NAMALWA (cell line): ENCODE measurements at regions not wholly inside any gene's neighbourhood (a gene's known extent, or its start where the extent isn't known, plus 50 kb on each side); places are given as distances from the start of the nearest gene placed in this dataset.

Experiments used
- DNase-seq: peaks from one replicate; pipeline ENCODE4 v3.0.0-alpha.2; 2015; ENCODE audit warnings: low spot score

GRCh38 chr2:150663143-150663542 lies 175.7 kb upstream of the RND3 start:
- no peak for DNase-seq

GRCh38 chr2:150656002-150656401 lies 168.5 kb upstream of the RND3 start:
- no peak for DNase-seq

- DNase-seq: no peak
Observed at GRCh38 chr2:150653351-150653750, 165.9 kb upstream of the RND3 start.

GRCh38 chr2:150647943-150648342 lies 160.5 kb upstream of the RND3 start:
- no peak for DNase-seq

DNA sequence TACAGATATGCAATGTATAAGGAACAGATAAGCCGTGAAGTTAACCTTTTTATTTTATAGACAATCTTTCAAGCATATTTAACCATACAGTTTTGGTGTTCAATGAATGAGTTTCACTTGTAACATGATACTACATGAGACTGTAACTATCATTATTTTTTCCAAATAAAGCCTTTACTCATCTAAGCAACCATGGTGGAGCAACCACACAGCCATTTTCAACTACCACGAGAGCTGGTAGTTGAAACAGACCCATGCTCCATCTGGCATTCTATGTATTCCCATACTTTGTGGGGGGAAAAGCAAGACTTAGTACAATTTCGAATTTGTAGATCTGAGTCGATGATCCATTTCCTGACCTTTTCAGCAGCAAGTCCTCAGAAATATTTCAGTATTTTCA lies 159.3 kb upstream of the RND3 start:
- no peak for DNase-seq

GRCh38 chr2:150644298-150645067 lies 157.0 kb upstream of the RND3 start:
- DNase-seq: no peak

DNA sequence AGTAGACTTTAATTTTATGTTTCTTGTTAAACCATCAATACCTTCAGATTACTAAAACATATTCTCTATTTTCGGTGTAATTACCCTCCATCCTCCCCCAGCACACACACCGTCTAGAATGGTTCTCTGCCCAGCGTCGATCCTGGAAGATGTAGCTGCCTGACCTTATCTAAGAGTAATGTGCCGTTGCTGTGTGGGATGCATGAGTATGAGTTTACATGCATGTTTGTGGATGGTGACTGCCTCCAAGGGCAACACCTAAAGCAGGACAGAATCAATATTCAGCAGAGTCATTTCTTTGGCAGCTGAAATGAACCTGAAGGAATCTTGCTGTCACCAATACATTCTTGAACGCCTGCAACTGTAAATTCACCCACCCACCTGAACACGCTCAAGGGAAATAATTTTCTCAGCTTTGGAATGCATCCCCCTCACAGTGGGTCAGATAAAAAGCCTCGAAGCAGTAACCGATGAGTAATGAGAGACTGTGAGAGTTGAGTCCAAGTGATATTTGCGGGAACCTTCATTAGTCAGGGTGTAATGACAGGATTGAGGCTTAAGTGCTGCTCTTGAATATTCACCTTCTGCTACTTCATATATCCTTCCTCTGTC lies 155.8 kb upstream of the RND3 start:
- no peak for DNase-seq

DNA sequence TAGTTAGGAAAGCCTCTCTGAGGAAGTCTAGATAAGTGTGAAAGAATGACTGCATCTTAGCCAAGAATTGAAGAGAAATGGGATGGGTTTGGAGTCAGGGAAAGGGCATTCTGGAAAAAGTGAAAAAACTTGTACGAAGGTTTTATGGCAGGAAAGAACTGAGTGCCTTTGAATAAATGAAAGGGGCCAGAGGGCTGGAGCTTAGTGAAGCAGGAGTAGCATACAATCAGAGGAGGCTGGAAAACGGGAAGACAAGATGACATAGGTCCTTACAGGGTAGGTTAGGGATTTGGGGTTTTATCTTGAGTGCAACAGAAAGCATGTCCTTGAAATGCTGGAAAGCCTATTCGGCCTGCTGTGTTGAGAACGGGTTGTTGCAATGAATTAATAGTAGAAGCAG lies 152.6 kb upstream of the RND3 start:
- no peak for DNase-seq

GRCh38 chr2:150639383-150639782 lies 151.9 kb upstream of the RND3 start:
- no peak for DNase-seq

GRCh38 chr2:150631236-150631821 lies 143.9 kb upstream of the RND3 start:
- no peak for DNase-seq

DNA sequence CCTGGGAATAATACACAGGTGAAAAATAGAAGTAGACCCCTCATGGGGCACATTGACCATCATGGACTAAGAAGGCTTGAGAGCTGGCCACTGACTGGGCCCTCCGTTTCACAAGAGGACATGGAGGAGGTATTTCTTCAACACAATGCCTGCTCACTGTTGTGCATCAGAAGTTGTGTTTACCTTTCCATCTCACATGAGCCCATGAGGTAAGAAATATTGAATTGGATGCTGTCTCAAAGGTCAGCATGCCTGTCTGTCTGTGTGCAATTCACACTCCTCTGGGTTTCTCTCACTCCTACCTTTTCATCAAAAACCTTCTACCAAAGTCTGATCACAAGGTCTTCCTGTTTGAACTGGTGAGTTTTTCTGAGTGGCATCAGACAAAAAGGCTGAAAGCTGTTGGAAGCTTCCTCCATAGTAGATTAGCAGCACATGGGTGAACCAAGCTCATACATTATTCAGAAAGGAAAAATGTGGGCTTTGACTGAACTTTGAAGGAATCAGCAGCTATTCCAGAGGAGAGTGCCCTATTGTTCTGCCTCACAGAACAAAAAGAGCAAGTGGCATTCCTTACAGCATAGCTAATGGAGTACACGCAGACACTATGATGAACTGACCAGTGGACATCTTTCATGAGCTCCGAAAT lies 143.2 kb upstream of the RND3 start:
- no peak for DNase-seq

GRCh38 chr2:150627526-150627925 lies 140.1 kb upstream of the RND3 start:
- DNase-seq: no peak

DNA sequence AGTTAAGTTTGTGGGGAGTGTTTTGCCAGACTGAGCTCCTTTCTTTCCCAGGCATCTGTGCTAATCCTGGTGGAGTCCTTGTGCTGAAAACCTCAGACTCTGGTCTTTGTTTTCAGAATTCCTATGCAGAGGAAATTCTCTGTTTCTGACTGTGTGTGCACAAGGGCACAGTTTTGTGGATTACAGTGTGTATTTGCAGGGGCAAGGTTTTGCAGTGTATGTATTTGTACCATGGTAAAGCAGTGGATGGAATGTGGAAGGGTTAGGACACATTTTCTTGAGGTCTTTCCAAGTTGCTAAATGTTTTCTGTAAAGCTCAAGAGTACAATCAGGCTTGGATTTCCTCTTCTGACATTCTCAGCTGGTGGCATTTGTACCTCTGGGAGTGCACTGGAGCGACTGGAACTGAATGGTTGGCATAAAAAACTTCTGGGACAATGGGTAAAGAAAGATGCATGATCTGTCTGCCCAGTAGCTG lies 139.5 kb upstream of the RND3 start:
- DNase-seq: no peak

- no peak for DNase-seq
Observed at GRCh38 chr2:150625741-150626140, 138.3 kb upstream of the RND3 start.

DNA sequence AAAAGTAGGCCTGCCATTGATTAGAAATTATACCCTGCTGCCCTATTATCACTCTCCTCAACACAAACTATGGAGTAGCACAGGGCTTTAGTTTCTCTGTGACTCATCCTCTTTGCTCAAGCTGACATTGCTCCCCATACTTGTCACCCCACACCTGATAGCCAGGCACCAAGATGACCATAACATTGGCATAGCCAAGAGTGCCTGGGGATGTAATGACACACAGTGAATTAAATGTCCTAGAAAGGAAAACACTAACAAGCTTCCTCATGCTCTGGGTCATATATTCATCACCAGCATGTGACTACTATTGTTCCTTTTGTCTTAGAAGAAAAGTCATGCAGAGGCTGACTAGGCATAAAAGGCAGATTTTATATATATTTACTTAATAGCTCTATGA lies 137.8 kb upstream of the RND3 start:
- no peak for DNase-seq

- DNase-seq: no peak
Observed at GRCh38 chr2:150624001-150624401, 136.5 kb upstream of the RND3 start.

DNA sequence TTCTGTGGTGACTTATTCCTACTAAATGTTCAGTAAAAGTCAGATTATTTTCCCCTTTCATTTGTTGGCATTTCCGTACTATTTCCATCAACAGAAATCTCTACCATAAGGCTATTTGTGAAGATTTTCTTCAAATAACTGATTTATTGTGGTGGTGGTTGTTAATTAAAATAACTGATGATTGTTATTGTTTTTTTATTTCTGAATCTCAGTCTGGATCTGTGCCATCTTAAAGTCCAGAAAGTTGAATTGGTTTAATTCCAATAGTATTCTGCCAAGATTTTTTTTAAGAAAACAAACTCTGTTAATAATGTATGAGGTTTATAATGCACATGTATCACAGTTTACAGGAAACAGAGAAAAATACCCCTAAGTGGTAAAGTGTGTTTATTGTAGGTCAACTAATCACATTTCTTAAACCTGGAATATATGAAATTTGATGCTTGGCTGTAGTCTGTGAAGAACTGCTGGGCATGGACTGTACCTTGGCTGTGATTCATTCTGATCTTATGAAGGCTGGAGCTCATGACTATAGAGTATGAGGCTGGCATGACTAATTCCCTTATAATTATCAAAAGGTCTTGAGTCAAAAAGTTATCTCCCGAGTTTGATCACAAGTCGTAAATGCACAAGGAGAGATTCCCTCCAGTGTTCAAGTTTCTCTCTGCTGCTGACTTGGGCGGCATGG lies 134.2 kb upstream of the RND3 start:
- DNase-seq: no peak

- no peak for DNase-seq
Observed at GRCh38 chr2:150620855-150621254, 133.4 kb upstream of the RND3 start.

DNA sequence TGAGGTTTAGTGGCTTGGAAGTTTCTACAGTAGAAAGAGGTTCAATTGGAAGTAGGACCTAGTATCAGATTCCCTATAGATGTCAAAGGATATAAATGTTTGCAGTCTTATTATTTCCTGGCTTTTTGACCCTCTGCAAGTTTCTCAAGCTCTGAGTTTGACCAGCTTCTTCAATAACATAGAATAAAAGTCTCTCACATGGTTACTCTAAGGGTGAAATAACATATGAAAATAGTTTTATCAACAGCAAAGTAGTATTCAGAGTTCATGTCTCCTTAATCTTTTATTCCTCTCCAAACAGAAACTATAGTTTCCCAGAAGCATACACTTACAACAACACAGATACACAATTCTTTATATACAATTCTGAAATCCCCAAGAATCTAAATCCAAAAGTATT lies 132.9 kb upstream of the RND3 start:
- no peak for DNase-seq

DNA sequence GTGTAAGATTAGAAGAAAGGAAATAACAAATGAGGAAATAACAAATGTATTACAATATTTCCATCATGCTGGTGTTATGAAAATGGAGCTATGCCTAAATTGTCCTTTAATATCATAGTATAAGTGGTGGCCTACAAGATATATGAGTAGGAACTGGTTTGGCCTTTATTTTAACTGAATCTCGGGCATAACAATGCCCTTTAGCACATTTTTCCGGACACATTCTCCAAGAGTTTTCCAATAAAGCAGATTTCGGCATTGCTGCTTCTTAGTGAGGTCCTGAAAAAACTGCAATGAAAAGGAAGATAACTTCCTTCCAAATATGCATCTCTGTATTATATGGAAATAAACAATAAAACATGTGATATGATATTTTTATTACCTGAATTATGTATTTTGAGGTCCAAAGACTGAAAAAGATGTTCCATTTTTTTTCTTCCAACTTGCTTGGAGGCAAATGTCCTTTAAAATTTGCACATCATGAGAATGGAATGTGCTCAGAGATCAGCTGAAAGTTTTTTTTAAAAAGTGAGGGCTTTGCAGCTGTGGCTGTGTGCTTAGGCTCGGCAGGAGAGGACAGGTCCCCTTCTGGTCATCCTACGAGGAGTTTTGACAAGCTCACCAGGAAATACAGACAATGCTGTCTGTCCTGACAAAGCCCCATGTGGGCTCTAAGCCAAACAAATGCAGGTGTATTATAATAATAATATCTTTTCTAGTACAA lies 132.3 kb upstream of the RND3 start:
- no peak for DNase-seq

- DNase-seq: no peak
Observed at GRCh38 chr2:150618245-150618895, 130.9 kb upstream of the RND3 start.
